NCI-H2171 treated with DMSO at 0.1 percent for 48 hours (cell line): ENCODE measurements at regions not wholly inside any gene's neighbourhood (a gene's known extent, or its start where the extent isn't known, plus 50 kb on each side); places are given as distances from the start of the nearest gene placed in this dataset.
A peak's percentile ranks its signal among the peaks of the same experiment; 100 is the strongest.
"Not testable (repeated sequence)": the region's sequence is repeated elsewhere in the genome, so short reads cannot be mapped to it uniquely, and the experiment has no call there.

ENCODE experiments used
- DNase-seq: peaks from one replicate; lab custom pipeline; 2025; lab: John Stamatoyannopoulos, UW

DNA sequence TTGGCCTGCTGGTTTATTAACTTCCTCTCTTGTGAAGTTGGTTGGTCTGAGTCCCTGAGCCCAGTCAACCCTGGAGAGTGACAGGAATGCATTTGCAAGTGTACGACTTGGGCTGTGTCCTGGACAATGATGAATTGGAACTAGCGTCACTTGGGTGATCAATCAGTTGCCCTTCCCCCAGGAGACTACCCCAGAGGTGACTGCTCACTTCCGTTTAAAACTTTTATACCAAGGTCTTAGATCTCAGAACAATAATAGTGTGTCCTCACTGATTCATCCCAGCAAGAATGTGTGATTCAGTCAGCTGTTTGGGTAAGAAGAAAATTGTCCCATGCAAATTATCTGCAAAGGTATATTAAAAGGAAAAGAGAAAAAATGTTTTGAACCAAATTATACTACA is 102.9 kb upstream of the ARMC3 start:
- DNase-seq: no peak

DNA sequence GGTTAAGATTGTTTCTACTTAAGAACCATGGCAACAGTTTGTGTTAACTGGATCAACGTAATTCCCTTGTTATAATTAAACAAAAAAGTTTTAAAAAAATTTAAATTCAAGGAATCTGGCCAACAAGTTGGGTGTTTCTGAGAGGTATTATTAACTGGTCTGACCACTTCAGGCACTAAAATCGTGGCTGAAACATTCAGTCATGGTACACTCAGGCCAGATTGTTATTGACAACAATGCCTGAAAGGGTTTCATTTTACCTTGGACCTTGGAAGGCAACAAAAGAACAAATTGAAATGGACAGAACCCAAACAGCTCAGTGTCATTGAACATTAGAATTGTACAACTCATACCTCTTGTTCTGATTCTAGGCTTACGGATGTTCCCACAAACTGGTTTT is 103.3 kb upstream of the ARMC3 start:
- DNase-seq: no peak

DNA sequence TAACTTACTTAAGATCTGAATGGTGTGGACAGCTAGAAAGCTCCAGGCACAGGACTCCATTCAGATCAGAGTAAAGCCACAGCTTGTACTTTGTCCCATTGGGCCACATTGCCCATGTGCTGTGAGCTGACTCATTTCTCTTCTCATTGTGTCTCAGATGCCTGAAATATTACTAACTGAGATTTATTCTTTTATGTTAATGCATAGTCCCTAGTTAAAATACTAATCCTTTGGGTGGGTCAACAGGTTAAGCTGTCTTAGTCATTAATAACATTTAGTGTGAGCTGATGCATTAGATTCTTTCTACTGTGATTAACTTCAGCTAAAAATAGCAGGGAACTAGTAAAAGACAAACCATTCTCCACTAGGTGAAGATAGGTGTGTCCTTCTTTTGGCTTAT is 104.7 kb upstream of the ARMC3 start:
- no peak for DNase-seq

DNA sequence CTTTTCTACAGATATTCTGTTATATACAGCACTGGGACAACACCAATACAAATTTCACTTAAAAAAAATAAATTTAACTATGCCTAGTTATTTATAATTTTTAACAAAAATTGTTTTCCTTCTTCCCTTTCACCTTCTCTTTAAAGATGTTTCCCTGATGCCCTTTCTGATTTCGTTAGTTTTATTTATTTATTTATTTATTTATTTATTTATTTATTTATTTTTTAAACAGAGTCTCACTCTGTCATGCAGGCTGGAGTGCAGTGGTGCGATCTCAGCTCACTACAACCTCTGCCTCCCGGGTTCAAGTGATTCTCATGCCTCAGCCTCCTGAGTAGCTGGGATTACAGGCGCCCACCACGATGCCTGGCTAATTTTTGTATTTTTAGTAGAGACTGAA is 105.9 kb upstream of the ARMC3 start:
- not testable (repeated sequence) for DNase-seq

DNA sequence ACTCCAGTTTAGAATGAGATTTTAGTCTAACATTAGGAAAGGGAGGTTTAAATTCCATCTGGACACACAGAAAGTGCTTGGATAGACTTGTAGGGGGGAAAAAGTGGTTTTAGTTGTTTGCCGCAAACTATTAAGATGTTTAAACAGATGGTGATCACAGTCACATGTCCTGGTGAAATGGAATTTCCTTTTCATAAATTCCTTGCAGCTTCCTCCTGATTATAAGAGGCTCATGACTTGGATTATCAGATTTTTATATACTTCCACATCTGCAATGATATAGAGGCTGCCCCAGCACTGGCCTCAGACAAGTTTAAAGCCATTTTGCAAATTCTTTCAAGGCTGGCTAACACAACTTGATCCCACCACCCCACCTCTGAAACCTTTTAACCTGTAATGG is 106.4 kb upstream of the ARMC3 start:
- no peak for DNase-seq

DNA sequence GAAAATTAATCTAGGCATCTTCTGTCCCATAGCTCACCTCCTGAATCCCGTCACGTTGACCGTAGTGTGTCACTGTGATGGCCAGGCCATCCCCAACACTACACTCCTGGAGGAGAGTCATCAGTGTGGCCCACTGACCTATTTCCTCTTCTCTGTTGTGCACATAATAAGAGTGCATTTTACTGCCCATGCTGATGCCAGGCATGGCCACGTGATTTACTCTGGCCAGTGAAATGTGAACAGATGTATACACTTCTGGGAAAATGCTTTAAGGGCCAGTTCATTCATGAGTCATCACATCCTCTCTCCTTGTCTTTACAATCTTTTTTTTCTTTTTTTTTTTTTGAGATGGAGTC is 101.9 kb upstream of the PIP4K2A start:
- no peak for DNase-seq

DNA sequence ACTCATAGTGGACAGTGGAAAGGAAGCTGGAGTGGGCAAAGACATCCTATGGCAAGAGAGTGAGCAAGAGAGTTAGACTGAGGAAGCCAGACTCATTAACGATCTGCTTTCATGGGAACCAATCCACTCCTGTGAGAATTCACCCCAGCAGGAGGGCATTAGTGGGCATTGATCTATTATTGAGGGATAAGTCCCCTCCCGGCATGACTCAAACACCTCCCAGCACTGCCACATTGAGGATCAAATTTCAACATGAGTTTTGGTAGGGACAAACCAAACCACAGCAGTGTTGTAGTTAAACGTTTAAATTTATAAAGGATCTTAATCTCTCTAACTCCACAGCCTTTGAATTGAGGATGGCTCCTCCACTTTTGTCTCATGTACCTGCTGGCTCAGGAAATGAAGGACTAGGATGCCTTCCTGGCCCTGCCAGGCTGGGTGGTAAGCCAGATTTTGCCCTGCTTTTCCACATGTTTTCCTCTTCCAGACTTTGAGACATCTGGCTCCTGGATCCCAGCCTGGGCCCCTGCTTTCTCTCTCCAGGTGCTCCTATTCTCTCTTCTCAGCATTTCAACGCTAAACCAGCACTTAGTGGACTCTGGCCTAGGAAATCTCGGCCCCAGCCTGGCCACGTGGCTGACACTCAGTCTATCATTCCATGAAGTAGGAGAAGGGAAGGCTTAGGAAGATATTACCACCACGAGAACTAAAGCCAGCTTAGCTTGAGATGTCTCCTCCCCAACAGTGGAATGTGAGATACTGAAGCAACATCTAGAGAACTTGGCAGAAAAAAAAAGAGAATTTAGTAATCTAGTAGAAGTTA is 96.5 kb upstream of the PIP4K2A start:
- DNase-seq: no peak

DNA sequence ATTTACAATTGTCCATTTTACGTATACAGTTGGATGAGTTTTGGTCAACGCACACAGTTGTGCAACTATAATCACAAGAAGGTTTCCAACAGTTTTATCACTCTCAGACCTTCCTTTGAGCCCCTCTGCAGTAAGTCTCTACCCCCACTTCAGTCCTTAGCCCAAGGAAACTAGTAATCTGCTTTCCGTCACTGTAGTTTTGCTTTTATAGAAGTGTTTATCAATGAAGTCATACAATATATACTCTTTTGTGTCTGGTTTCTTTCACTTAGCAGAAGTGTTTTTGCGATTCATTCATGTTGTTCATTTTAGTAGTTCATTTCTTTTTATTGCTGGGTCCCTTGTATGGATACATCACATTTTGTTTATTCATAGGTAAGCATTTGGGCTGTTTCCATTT is 92.9 kb upstream of the PIP4K2A start:
- no peak for DNase-seq

DNA sequence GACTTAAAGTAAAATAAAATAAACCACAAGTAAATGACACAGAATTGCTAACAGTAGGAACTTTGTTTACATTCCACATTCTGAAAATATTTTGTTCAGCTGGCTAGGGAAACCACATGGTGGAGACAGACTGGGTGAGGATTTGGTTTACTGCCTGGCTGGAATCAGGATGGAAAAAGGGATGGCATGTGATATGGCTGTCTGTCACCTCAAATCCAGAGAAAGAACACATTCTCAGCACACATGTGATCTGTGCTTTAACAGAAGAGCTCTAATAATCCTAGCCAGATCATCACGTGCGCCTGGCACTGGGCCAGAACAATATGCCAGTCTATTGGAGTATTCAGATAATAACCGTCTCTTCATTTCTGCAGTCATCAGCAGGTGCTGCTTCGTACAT is 90.9 kb upstream of the PIP4K2A start:
- peak; percentile 90 for DNase-seq

DNA sequence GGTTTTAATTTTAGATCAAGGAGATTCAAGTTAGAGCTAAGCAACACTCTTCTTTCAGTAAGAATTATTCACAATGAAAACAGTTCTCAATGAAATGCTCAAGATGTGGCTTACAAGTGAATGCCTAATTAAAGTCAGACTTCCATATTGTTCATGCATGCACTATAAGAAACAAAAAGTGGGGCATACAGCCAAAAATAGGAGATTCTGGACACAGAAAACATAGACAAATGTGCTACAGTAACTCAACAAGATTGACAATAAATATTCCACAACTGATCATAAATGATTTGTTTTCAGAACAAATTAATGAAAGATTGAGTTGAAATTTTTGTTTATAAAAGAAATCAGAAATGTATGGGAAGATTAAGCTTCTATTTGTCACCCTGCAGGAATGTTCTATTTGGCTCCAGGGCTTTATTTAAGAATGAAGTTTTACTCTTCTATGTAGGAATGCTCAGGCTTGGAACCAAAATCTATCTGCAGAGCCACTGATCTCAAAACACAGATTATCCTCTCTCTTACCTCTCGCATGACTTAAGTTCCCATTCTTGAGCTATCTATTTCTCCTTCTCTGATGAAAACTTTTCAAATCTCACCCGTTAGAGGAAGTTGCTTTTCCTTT is 89.0 kb upstream of the PIP4K2A start:
- DNase-seq: no peak

DNA sequence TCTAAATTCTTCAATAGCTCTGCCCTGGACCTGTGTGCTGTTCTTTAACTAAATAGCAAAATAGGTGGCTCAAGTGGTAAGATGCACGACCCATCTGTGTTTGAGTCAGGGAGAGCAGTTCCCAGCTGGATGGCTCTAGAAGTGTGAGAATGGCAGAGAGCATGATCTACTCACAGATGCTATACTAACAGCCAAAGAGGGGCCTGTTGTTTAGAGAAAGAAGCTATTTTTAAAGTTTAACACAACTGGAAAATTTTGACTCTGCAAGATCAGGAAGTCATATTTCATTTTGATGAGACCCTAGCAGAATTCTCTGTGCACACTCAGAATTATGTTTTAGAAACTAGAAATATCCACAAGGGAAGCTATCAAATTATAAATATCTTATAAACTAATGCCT is 87.4 kb upstream of the PIP4K2A start:
- no peak for DNase-seq

DNA sequence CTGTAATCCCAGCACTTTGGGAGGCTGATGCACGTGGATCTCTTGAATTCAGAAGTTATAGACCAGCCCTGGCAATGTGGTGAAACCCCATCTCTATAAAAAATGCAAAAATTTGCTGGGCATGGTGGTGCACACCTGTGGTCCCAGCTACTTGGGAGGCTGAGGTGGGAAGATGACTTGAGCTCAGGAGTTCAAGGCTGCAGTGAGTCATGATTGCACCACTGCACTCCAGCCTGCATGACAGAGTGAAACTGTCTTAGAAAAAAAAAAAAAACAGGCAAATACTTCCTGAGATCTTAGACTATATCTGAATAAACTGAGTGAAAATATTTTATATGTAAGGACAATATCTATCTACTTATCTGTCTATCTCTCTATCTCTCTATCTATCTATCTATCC is 83.4 kb upstream of the PIP4K2A start:
- not testable (repeated sequence) for DNase-seq

DNA sequence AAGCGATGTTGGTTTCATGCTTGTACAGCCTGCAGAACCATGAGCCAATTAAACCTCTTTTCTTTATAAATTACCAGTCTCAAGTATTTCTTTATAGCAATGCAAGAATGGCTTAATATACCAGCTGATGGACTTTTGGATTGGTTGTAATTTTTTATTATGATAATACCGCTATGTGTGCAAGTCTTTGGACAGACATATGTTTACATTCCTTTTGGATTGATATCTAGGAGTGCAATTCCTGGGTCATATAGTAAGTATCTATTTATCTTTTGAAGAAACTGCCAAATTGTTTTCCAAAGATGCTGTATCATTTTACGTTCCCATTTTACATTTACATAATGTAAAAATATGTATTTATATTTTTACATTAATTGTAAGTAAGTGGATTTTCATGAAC is 81.2 kb upstream of the PIP4K2A start:
- DNase-seq: no peak

DNA sequence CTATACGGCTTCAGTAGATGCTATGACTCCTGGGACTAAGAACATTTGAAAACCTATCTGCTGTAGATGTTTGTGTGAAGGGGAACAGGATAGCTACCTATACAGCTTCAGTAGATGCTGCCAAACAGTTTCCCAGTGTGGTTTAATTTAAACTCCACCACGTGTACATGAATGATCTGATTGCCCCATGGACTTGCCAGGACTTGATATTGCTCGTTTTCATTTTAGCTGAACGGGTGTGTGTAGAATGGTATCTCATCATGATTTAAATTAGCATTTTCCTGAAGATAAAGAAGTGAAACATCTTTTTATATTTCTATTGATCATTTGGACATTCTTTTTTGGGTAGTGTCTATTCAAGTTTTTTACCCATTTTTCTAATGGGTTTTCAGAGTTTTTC is 77.8 kb upstream of the PIP4K2A start:
- DNase-seq: no peak

DNA sequence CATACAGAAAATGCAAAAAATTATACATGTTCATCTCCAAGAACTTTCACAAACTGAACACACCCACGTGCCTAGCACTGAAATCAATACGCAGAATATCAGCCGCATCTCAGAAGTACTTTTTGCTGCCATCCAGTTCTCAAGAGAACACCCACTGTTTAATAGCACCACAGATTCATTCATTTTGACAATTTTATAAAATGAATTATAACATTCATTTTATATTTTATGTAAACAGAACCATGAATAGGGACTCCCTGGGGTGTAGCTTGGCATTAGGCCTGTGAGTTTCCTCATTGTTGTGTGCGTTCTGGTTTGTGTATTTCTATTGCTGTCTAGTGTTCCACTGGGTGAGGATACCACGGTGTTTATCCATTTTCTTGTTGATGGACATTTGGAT is 77.3 kb upstream of the PIP4K2A start:
- DNase-seq: no peak

DNA sequence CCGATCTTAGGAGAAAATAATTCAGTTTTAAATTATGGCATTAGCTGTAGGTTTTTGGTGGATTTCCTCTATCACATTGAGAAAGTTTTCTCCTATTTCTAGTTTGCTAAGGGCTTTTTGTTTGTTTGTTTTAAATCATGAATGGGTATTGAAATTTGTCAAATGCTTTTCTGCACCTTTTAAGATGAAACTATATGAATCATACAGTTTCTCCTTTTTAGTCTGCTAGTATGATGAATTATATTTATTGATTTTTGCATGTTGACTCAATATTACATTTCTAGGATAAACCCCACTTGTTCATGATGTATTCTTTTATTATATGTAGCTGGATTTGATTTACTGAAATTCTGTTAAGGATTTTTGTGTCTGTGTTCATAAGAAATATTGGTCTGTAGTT is 70.3 kb upstream of the PIP4K2A start:
- DNase-seq: no peak

DNA sequence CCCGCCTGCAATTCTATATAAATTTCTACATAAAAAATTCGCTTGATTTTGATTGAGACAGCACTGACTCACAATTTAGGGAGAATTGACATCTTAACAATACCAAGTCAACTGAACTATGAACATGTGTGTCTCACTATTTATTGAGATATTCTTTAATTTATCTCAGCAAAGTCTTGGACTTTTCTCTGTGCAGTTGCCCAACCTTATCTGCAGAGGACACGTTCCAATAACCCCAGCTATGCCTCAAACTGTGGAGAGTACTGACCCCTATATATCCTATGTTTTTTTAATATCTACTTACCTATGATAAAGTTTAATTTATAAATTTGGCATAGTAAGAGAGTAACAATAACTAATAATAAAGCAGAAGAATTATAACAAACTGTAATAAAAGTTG is 69.4 kb upstream of the PIP4K2A start:
- no peak for DNase-seq

DNA sequence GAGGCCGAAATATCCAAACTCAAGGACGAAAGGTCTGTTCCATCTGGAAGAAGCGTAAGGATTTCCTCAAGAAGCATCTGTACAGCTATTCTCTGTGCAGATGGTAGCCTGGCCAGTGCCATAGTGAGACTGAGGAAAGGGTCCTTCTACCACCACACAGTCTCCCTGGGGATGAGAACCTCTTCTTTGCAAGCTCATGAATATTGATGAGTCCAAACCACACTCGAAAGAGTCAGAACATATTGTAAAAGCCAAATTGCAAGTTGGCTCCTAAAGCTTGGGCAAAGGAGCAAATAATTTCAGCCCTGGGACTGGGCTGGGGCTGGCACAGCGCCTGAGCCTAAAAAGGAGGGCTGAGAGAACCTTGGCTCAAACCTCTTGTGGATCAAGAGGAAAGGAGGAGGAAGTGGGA is 66.1 kb upstream of the PIP4K2A start:
- DNase-seq: peak; percentile 23

DNA sequence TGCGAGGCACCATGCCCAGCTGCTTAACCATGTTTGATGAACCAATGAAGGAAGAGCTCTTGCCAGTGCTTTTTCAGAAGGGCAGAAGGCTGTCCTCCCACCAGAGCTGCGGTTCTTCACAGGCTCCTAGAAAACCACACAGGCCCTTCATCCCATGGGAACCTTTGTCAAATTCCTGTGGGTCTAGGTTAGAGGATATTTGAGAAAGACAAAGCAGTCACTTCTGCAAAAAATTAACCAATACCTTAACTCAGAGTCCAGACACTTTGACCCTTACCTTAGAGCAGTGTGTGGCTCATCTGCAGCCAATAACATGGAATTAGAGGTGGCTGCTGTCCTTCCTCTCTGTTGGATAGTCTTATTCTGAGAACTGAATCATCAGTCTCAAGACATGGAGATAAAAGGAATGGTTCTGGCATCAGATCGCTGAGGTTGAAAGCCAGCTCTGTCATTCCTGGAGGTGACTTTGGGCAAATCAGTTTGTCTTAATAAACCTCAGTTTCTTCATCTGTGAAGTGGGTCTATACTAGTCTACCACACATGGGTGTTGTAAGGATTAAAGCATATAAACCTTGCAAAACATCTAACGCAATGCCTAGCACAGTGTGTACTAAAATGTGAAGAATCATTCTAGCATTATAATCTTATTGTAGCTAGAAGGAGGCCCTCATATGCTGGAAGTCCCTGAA is 65.1 kb upstream of the PIP4K2A start:
- DNase-seq: no peak

DNA sequence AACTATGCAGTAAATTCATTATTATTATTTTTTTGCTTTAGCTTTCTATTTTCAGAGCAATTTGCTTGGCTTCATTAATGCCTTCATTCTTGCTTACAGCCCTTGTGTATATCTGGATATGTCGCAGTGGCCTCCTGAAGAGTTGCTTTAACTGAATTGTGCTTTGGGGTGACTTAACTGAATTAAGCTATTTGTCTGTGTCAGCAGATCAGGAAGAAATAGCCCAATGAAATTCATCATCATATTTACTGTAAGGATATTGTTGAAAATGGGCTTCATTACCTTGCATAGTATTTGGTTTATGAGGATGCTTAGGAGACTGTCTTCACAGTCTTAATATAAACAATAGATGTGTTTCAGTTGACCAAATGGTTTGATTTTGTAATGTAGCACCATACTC is 59.7 kb upstream of the PIP4K2A start:
- DNase-seq: no peak

DNA sequence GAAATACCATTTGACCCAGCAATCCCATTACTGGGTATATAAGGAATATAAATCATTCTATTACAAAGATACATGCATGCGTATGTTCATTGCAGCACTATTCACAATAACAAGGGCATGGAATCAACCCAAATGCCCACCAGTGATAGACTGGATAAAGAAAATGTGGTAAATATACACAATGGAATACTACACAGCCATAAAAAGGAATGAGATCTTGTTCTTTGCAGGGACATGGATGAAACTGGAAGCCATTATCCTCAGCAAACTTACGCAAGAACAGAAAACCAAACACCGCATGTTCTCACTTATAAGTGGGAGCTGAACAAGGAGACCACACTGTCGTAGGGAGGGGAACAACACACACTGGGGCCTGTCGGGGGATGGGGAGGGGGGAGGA is 57.3 kb upstream of the PIP4K2A start:
- not testable (repeated sequence) for DNase-seq

DNA sequence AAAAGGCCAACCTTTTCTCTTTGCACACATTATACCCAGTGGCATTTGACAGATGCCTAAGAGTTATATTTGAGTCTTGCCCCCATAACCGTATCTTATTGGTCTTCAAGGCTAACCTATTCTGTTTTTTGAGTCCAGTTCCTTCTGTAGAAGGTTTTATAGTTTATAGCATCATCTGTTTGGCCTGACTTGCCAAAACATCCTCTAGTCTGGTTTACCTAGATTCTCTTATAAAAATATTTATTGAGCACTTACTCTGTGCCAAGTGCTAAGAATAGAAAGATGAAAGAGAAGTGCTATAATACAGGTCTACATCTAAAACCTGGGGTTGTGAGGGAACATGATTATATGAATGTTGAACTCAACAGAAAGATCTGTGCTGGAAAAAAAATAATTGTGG is 55.9 kb upstream of the PIP4K2A start:
- DNase-seq: no peak

DNA sequence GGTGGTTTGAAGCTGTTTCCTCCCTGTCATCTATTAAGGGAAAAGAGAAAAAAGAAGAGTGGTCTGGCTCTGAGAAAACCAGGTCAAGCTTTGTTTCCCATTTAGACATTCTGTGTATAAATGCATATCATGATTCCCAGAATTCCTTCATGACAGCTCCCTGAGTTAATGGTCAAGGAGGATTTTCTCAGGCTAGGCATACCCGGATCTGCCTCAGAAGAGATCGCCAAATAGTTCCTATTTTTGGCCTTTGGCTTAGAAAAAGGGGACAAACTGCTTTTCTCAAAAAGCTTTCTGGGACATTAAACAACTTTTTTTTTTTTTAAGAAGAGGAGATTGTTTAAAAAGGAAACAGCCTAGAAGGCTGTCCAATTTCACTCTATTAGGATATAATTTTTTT is 53.5 kb upstream of the PIP4K2A start:
- DNase-seq: no peak
